GM06990 (cell line): ENCODE measurements at regions not wholly inside any gene's neighbourhood (a gene's known extent, or its start where the extent isn't known, plus 50 kb on each side); places are given as distances from the start of the nearest gene placed in this dataset.

ENCODE experiments used
- DNase-seq: peaks from one replicate; pipeline ENCODE4 v3.0.0-alpha.2; 2011; ENCODE audit not compliant: insufficient read length; ENCODE audit errors: extremely low read depth
- H3K27me3 ChIP-seq: replicated peaks from 2 replicates; pipeline ENCODE4 v1.6.0; 2011; ENCODE audit warnings: low read length; ENCODE audit not compliant: control insufficient read depth, insufficient read depth
- H3K36me3 ChIP-seq: 2 replicates; pipeline ENCODE4 v1.5.1; 2011; ENCODE audit warnings: low read length; ENCODE audit not compliant: control insufficient read depth, insufficient read depth
- H3K4me3 ChIP-seq: replicated peaks from 2 replicates; pipeline ENCODE4 v1.5.1; 2011; ENCODE audit warnings: low read depth, mild to moderate bottlenecking, control low read depth, low read length
- CTCF ChIP-seq: IDR thresholded peaks from 2 replicates; pipeline ENCODE4 v1.5.1; 2011; ENCODE audit warnings: low read length, control low read depth, mild to moderate bottlenecking, inconsistent platforms; ENCODE audit not compliant: insufficient read depth, poor library complexity, severe bottlenecking

DNA sequence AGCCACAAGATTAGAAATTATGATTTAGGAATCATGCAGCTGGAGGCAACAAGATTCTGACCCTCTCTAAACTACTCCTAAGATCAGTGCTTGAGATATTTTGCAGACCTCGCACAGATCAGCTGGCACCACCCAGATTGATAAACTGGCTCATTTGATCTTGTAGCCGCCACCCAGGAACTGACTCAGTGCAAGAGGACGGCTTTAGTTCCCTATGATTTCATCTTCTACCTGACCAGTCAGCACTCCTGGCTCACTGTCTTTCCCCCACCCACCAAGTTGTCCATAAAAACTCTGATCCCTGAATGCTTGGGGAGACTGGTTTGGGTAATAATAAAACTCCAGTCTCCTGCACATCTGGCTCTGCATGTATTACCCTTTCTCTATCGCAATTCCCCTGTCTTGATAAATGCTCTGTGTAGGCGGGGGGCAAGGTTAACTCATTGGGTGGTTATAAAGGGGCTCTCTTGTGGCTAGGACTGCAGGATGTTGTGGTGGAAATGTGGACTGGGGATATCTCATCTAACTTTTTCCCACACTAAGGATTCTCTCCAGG lies 96.1 kb downstream of the ARL6IP6 start:
- Histone ChIP-seq H3K4me3 (no peak overlapping the region), H3K27me3 (no peaks in the 10 kb centered on the region; the same call in 1 of the 2 replicates), H3K36me3 (no peaks in the 10 kb centered on the region)
- DNase-seq = no peak
- no peak for TF ChIP-seq CTCF

GRCh38 chr2:152813351-152813750 lies 94.9 kb downstream of the ARL6IP6 start:
- TF ChIP-seq CTCF = no peak
- DNase-seq = no peak
- Histone ChIP-seq H3K4me3 (no peak overlapping the region), H3K36me3 (no peaks in the 10 kb centered on the region), H3K27me3 (no peaks in the 10 kb centered on the region; the same call in 1 of the 2 replicates)
